ENCODE measurements at regions not wholly inside any gene's neighbourhood (a gene's known extent, or its start where the extent isn't known, plus 50 kb on each side); places are given as distances from the start of the nearest gene placed in this dataset.

DNA sequence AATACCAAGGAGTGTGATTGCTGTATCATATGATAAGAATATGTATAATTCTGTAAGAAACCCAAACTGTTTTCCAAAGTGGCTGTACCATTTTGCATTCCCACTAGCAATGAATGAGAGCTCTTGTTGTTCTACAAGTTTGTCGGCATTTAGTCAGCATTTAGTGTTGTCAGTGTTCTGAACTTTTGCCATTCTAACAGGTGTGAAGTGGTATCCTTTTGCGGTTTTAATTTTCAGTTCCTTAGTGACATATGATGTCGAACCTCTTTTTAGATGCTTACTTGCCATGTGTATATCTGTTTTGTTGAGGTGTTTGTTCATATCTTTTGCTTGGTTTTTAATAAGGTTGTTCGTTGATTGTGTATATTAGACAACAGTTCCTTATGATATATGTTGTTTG is 296.3 kb upstream of the IZUMO3 start:
- Histone ChIP-seq H3K27me3 (no peaks in the 10 kb centered on the region), H3K9me3 (no peaks in the 10 kb centered on the region), H3K4me1 (no peaks in the 10 kb centered on the region), H3K4me3 (no peak overlapping the region), H3K27ac (no peak overlapping the region), H3K36me3 (no peaks in the 10 kb centered on the region)
- DNase-seq, result no peak
- ATAC-seq (ENCODE audit: low FRiP score in 2 of 2), result no peak
- TF ChIP-seq POLR2A (IDR thresholded peaks at IDR 0.05) (no peak), EP300 (IDR thresholded peaks at IDR 0.05) (no peak), POLR2AphosphoS5 (IDR thresholded peaks at IDR 0.05) (no peak)
- TF ChIP-seq, protein P1, sequence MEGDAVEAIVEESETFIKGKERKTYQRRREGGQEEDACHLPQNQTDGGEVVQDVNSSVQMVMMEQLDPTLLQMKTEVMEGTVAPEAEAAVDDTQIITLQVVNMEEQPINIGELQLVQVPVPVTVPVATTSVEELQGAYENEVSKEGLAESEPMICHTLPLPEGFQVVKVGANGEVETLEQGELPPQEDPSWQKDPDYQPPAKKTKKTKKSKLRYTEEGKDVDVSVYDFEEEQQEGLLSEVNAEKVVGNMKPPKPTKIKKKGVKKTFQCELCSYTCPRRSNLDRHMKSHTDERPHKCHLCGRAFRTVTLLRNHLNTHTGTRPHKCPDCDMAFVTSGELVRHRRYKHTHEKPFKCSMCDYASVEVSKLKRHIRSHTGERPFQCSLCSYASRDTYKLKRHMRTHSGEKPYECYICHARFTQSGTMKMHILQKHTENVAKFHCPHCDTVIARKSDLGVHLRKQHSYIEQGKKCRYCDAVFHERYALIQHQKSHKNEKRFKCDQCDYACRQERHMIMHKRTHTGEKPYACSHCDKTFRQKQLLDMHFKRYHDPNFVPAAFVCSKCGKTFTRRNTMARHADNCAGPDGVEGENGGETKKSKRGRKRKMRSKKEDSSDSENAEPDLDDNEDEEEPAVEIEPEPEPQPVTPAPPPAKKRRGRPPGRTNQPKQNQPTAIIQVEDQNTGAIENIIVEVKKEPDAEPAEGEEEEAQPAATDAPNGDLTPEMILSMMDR (IDR thresholded peaks at IDR 0.05), result no peak
- WGBS, 2 donors, result 83 to 89% methylated on average over 4 of the region's 4 CpGs

DNA sequence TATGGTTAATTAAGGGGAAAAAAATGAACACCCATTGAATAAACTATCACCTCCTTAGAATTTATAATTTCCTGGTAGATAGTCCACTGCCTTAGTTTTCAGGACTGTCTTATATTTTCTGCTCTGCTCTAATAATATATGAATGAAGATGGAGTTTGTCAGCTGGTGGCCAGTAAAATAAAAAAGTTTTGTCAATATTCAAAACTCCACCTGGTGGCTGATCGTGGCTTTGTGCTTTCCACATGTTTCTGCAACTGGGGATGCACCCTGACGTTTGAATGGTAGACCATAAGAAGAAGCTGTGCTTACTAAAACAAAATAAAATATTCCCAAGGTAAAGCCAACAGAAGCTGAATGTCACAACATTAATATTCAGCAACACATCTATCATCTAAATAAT is 286.6 kb upstream of the IZUMO3 start:
- H3K27me3 ChIP-seq, result no peaks in the 10 kb centered on the region
- ATAC-seq (ENCODE audit: low FRiP score in 2 of 2) (no peak), DNase-seq (no peak)
- no peaks in the 10 kb centered on the region for H3K9me3 ChIP-seq
- H3K36me3 ChIP-seq, result no peaks in the 10 kb centered on the region
- H3K4me1 ChIP-seq, result no peaks in the 10 kb centered on the region
- no peak overlapping the region for H3K27ac ChIP-seq
- TF ChIP-seq EP300 (IDR thresholded peaks at IDR 0.05) (no peak), POLR2AphosphoS5 (IDR thresholded peaks at IDR 0.05) (no peak), POLR2A (IDR thresholded peaks at IDR 0.05) (no peak)
- TF ChIP-seq, protein P1 (IDR thresholded peaks at IDR 0.05), result no peak
- H3K4me3 ChIP-seq, result no peak overlapping the region
- 26 to 31% methylated on average over 2 of the region's 2 CpGs for WGBS, 2 donors

DNA sequence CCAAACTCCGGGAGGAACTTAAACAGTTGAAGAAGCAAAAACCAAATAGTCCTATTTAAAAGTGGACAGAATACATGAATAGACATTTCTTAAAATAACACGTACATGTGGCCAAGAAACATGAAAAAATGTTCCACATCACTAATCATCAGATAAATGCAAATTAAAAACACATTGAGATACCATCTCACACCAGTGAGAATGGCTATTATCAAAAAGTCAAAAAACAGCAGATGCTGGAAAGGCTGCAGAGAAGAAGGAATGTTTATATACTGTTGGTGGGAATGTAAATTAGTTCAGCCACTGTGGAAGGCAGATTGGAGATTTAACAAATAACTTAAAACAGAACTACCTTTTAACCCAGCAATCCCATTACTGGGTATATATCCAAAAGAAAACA is 283.0 kb upstream of the IZUMO3 start:
- Histone ChIP-seq H3K4me3 (no peak overlapping the region), H3K27ac (no peak overlapping the region), H3K27me3 (no peaks in the 10 kb centered on the region), H3K9me3 (no peaks in the 10 kb centered on the region), H3K36me3 (no peaks in the 10 kb centered on the region), H3K4me1 (no peaks in the 10 kb centered on the region)
- DNase-seq (no peak), ATAC-seq (ENCODE audit: low FRiP score in 2 of 2) (no peak)
- TF ChIP-seq, protein P1 (IDR thresholded peaks at IDR 0.05), result no peak
- TF ChIP-seq EP300 (IDR thresholded peaks at IDR 0.05), result no peak
- TF ChIP-seq POLR2A (IDR thresholded peaks at IDR 0.05), result no peak
- no peak for TF ChIP-seq POLR2AphosphoS5 (IDR thresholded peaks at IDR 0.05)
- 75 to 85% methylated on average over 2 of the region's 2 CpGs for WGBS, 2 donors

DNA sequence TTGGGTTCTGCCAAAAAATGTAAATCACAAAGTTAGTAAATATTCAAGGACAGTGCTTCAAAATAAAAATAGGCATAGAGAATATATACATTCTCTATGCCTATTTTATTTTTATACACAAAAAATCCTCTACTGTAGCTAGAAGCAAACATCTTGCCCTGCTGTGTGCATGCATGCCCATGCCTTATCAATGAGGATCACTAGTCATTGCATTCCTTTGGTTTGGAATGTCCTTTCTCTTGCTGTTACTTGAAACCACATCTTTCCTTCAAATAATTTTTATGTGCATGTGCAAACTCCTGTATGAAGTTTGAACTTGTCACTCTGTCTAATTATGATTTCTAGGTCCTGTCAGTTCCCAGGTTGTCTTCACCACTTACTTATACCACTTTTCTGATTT is 278.9 kb upstream of the IZUMO3 start:
- TF ChIP-seq EP300 (IDR thresholded peaks at IDR 0.05), result no peak
- TF ChIP-seq, protein P1 (IDR thresholded peaks at IDR 0.05), result no peak
- no peak for TF ChIP-seq POLR2AphosphoS5 (IDR thresholded peaks at IDR 0.05)
- no peak for TF ChIP-seq POLR2A (IDR thresholded peaks at IDR 0.05)
- Histone ChIP-seq H3K9me3 (no peaks in the 10 kb centered on the region), H3K4me1 (no peaks in the 10 kb centered on the region), H3K27me3 (no peaks in the 10 kb centered on the region), H3K4me3 (no peak overlapping the region), H3K27ac (no peak overlapping the region), H3K36me3 (no peaks in the 10 kb centered on the region)
- DNase-seq, result no peak
- ATAC-seq (ENCODE audit: low FRiP score in 2 of 2), result no peak

DNA sequence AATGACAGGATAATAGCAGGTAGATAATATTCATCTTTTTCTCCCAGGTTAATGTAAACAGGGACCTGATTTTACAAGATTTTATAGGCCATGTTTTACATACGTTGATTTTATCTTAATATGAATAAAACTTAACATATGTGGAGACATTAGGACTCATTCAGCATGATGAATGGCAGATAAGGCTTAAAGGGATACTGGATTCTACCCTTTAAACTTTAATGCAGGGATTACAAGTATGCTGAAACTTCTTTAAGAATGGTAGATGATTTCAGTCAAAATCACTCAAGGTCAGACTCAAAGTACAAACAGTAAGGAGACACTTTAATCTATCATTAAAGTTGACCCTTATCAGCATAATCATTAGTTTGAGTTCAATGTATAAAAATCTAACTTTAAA is 274.5 kb upstream of the IZUMO3 start:
- DNase-seq (no peak), ATAC-seq (ENCODE audit: low FRiP score in 2 of 2) (no peak)
- H3K4me3 ChIP-seq, result no peak overlapping the region
- H3K27me3 ChIP-seq, result no peaks in the 10 kb centered on the region
- no peaks in the 10 kb centered on the region for H3K9me3 ChIP-seq
- no peak overlapping the region for H3K27ac ChIP-seq
- no peaks in the 10 kb centered on the region for H3K4me1 ChIP-seq
- H3K36me3 ChIP-seq, result no peaks in the 10 kb centered on the region
- TF ChIP-seq EP300 (IDR thresholded peaks at IDR 0.05), result no peak
- TF ChIP-seq, protein P1 (IDR thresholded peaks at IDR 0.05), result no peak
- TF ChIP-seq POLR2A (IDR thresholded peaks at IDR 0.05), result no peak
- TF ChIP-seq POLR2AphosphoS5 (IDR thresholded peaks at IDR 0.05), result no peak
- 29 to 41% methylated on average over 1 of the region's 1 CpG for WGBS, 2 donors
